A549 (cell line): ENCODE measurements at regions not wholly inside any gene's neighbourhood (a gene's known extent, or its start where the extent isn't known, plus 50 kb on each side); places are given as distances from the start of the nearest gene placed in this dataset.

Source experiments
- CTCF ChIP-seq: fragments of >200 bp; sonication (Bioruptor Twin); formaldehyde crosslinking; IDR thresholded peaks from 3 replicates; pipeline ENCODE4 v1.5.1; 2016
- EP300 ChIP-seq, 2 experiments: fragments of >200 bp; sonication (Bioruptor Twin); formaldehyde crosslinking; IDR thresholded peaks; 2 replicates in 1 of 2; 3 replicates in 1 of 2; pipeline ENCODE4 v1.6.1; 2016 to 2017

DNA sequence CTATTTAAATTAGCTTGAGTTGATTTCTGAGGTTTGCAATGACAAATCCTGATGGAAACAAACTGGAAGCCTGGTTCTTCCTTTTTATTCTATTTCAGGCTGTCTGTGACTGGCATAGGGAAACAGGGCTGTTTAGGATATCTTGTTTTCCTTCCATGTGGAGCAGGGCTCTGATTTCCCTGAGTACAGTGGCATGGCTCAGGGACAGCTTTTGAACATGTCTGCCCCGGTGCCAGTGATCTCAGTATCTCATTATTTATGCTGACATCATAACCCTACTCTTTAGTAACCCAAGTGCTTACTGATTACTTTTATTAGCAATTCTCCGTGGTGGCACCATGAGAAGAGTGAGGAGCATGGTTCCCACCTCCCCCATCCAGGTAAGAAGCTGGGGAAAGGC lies 720.3 kb downstream of the GALR1 start:
- TF ChIP-seq EP300 (IDR thresholded peaks at IDR 0.05) = no peak
- TF ChIP-seq CTCF = no peak
